Transverse colon (tissue), 4 donors: ENCODE measurements at regions not wholly inside any gene's neighbourhood (a gene's known extent, or its start where the extent isn't known, plus 50 kb on each side); places are given as distances from the start of the nearest gene placed in this dataset.

Source experiments
- EP300 ChIP-seq: sonication (generic); formaldehyde crosslinking; IDR thresholded peaks from one replicate; pipeline ENCODE4 v1.6.1; 2017; ENCODE audit warnings: antibody characterized with exemption, low read depth
- POLR2AphosphoS5 ChIP-seq, 3 donors: sonication (generic); formaldehyde crosslinking; IDR thresholded peaks; one replicate each; pipeline ENCODE4 v1.6.1; 2016; ENCODE audit warnings: antibody characterized with exemption in 3 of 3
- TF ChIP-seq, protein P1 (sequence below), 5 experiments: fragments of 200-600 bp in 3 of 5; fragments of 450-650 bp in 2 of 5; sonication (generic) in 3 of 5; IDR thresholded peaks; 1 replicate in 2 of 5; 2 replicates in 3 of 5; pipeline ENCODE4 v1.5.1; 2016 to 2017; ENCODE audit warnings: antibody characterized with exemption in 5 of 5, inconsistent platforms in 3 of 5, mild to moderate bottlenecking in 2 of 5, moderate library complexity in 1 of 5

DNA sequence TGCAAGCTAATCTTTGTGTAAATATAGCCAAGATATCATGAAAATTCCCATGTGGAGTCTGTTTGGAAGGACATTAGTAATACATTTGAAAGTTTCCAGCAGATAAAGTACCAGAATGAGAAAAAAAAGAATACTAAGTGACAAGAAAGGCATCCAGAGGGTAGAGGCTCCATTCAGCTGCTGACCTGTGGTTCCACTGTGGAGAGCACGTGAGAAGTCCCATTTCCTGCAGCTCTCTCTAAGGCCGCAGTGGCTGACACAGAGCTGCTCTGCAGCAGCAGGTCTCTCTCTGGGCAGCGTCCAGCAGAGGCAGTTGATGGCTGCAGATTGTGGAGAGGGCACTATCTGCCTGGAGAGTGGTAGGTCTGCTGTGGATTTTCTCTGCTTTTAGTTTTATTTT lies 100.1 kb upstream of the TMEM72 start:
- TF ChIP-seq EP300 (no peak), POLR2AphosphoS5 (IDR thresholded peaks at IDR 0.05) (no peak)
- TF ChIP-seq, protein P1, sequence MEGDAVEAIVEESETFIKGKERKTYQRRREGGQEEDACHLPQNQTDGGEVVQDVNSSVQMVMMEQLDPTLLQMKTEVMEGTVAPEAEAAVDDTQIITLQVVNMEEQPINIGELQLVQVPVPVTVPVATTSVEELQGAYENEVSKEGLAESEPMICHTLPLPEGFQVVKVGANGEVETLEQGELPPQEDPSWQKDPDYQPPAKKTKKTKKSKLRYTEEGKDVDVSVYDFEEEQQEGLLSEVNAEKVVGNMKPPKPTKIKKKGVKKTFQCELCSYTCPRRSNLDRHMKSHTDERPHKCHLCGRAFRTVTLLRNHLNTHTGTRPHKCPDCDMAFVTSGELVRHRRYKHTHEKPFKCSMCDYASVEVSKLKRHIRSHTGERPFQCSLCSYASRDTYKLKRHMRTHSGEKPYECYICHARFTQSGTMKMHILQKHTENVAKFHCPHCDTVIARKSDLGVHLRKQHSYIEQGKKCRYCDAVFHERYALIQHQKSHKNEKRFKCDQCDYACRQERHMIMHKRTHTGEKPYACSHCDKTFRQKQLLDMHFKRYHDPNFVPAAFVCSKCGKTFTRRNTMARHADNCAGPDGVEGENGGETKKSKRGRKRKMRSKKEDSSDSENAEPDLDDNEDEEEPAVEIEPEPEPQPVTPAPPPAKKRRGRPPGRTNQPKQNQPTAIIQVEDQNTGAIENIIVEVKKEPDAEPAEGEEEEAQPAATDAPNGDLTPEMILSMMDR (IDR thresholded peaks at IDR 0.05) = no peak
